Progenitor cell of endocrine pancreas (in vitro differentiated cells): ENCODE measurements at regions not wholly inside any gene's neighbourhood (a gene's known extent, or its start where the extent isn't known, plus 50 kb on each side); places are given as distances from the start of the nearest gene placed in this dataset.

Experiments used
- DNase-seq: peaks from one replicate; pipeline ENCODE4 v3.0.0; 2021; ENCODE audit warnings: low spot score; ENCODE audit not compliant: unreplicated experiment
- H3K27ac Mint-ChIP-seq: 2 replicates; pipeline ENCODE4 v1.8.0; 2021; ENCODE audit warnings: mild to moderate bottlenecking, moderate library complexity, mixed read lengths
- H3K27me3 Mint-ChIP-seq: 2 replicates; pipeline ENCODE4 v1.8.0; 2021; ENCODE audit warnings: mixed read lengths
- H3K36me3 Mint-ChIP-seq: 2 replicates; pipeline ENCODE4 v1.8.0; 2022; ENCODE audit warnings: mixed read lengths; ENCODE audit not compliant: insufficient read depth
- H3K4me1 Mint-ChIP-seq: 2 replicates; pipeline ENCODE4 v1.8.0; 2021; ENCODE audit warnings: low read depth, mixed read lengths
- H3K4me3 Mint-ChIP-seq: 2 replicates; pipeline ENCODE4 v1.8.0; 2021; ENCODE audit warnings: low read depth, mild to moderate bottlenecking, moderate library complexity, mixed read lengths
- H3K9me3 Mint-ChIP-seq: 2 replicates; pipeline ENCODE4 v1.8.0; 2021; ENCODE audit warnings: low read depth, mixed read lengths
- CTCF ChIP-seq: fragments of 200-600 bp; sonication (generic); IDR thresholded peaks from one replicate; pipeline ENCODE4 v1.5.0; 2021; ENCODE audit warnings: antibody characterized with exemption, mild to moderate bottlenecking; ENCODE audit not compliant: unreplicated experiment

- Mint-ChIP-seq H3K9me3 (peaks cover 4% of the 10 kb centered on the region), H3K27me3 (peaks cover 2% of the 10 kb centered on the region), H3K4me3 (no peak overlapping the region), H3K27ac (no peak overlapping the region), H3K4me1 (peaks cover 4% of the 10 kb centered on the region), H3K36me3 (no peaks in the 10 kb centered on the region)
- no peak for DNase-seq
- TF ChIP-seq CTCF: no peak
Measured at GRCh38 chr7:25062380-25062779, 62.7 kb downstream of the CYCS start.

- Mint-ChIP-seq H3K9me3 (peaks cover 4% of the 10 kb centered on the region), H3K36me3 (no peaks in the 10 kb centered on the region), H3K27ac (no peak overlapping the region), H3K4me1 (peaks cover 4% of the 10 kb centered on the region), H3K4me3 (no peak overlapping the region), H3K27me3 (peaks cover 2% of the 10 kb centered on the region)
- no peak for TF ChIP-seq CTCF
- no peak for DNase-seq
Measured at GRCh38 chr7:25060487-25061055, 64.5 kb downstream of the CYCS start.

GRCh38 chr7:25059576-25059975, 65.5 kb downstream of the CYCS start:
- Mint-ChIP-seq H3K4me1 (peaks cover 4% of the 10 kb centered on the region), H3K36me3 (no peaks in the 10 kb centered on the region), H3K4me3 (no peak overlapping the region), H3K9me3 (peaks cover 4% of the 10 kb centered on the region), H3K27ac (no peak overlapping the region), H3K27me3 (peaks cover 2% of the 10 kb centered on the region)
- TF ChIP-seq CTCF: no peak
- no peak for DNase-seq

GRCh38 chr7:25056368-25056767, 68.7 kb downstream of the CYCS start:
- no peak overlapping the region for H3K4me3 Mint-ChIP-seq
- H3K4me1 Mint-ChIP-seq: peaks cover under 1% of the 10 kb centered on the region
- peaks cover 2% of the 10 kb centered on the region for H3K27me3 Mint-ChIP-seq
- no peak overlapping the region for H3K27ac Mint-ChIP-seq
- no peaks in the 10 kb centered on the region for H3K36me3 Mint-ChIP-seq
- DNase-seq: no peak
- no peaks in the 10 kb centered on the region for H3K9me3 Mint-ChIP-seq
- TF ChIP-seq CTCF: no peak

- no peaks in the 10 kb centered on the region for H3K9me3 Mint-ChIP-seq
- peaks cover 2% of the 10 kb centered on the region for H3K27me3 Mint-ChIP-seq
- DNase-seq: no peak
- no peaks in the 10 kb centered on the region for H3K4me1 Mint-ChIP-seq
- H3K4me3 Mint-ChIP-seq: no peak overlapping the region
- H3K36me3 Mint-ChIP-seq: no peaks in the 10 kb centered on the region
- no peak for TF ChIP-seq CTCF
- no peak overlapping the region for H3K27ac Mint-ChIP-seq
Measured at GRCh38 chr7:25055520-25056220, 69.4 kb downstream of the CYCS start.
